ENCODE measurements at regions not wholly inside any gene's neighbourhood (a gene's known extent, or its start where the extent isn't known, plus 50 kb on each side); places are given as distances from the start of the nearest gene placed in this dataset.

DNA sequence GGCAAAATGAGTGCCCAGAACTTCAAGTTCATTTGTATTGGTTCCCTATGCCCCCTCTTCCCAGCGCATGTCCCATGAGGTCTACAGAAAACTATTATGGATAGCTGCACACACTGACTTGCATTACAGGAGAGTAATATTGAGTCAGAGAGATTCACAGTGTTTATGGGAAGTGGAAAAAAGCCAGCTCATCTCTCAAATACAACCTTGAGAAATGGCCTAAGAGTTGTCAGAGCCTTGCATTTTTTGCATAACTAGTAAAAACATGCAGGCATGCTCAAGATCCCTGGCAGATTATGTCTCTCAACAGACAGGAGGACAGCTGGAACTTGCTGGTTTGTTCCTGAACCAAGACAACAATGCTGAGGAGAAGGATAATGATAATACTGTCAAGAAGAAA, 1292.8 kb downstream of the DSC3 start:
- Histone ChIP-seq H3K27me3 (ENCODE audit: control insufficient read depth, extremely low read depth, insufficient read depth, low read length) (no peaks in the 10 kb centered on the region), H3K4me3 (ENCODE audit: control insufficient read depth in 2 of 3, extremely low read depth in 1 of 3, insufficient read depth in 2 of 3, low read depth in 1 of 3, low read length in 3 of 3) (no peak overlapping the region), H3K4me1 (ENCODE audit: control insufficient read depth, extremely low read depth, insufficient read depth, low read length) (no peaks in the 10 kb centered on the region), H3K79me2 (ENCODE audit: control insufficient read depth, insufficient read depth, low read length) (no peaks in the 10 kb centered on the region), H4K20me1 (ENCODE audit: control insufficient read depth, extremely low read depth, insufficient read depth, low read length) (no peaks in the 10 kb centered on the region), H3K9me3 (ENCODE audit: control insufficient read depth, low read depth, low read length) (no peaks in the 10 kb centered on the region), H3K36me3 (ENCODE audit: control insufficient read depth in 2 of 2, extremely low read depth in 1 of 2, insufficient read depth in 2 of 2, low read length in 2 of 2) (no peaks in the 10 kb centered on the region), H2AFZ (ENCODE audit: control insufficient read depth, low read length) (no peak overlapping the region), H3K9me1 (ENCODE audit: control insufficient read depth, extremely low read depth, insufficient read depth, low read length) (no peaks in the 10 kb centered on the region), H3K9ac (ENCODE audit: control insufficient read depth, extremely low read depth, insufficient read depth, low read length) (no peak overlapping the region), H3K27ac (ENCODE audit: control insufficient read depth, insufficient read depth, low read length) (no peak overlapping the region), H3K4me2 (ENCODE audit: control insufficient read depth, extremely low read depth, insufficient read depth, low read depth, low read length) (no peak overlapping the region)
- TF ChIP-seq, protein P1, sequence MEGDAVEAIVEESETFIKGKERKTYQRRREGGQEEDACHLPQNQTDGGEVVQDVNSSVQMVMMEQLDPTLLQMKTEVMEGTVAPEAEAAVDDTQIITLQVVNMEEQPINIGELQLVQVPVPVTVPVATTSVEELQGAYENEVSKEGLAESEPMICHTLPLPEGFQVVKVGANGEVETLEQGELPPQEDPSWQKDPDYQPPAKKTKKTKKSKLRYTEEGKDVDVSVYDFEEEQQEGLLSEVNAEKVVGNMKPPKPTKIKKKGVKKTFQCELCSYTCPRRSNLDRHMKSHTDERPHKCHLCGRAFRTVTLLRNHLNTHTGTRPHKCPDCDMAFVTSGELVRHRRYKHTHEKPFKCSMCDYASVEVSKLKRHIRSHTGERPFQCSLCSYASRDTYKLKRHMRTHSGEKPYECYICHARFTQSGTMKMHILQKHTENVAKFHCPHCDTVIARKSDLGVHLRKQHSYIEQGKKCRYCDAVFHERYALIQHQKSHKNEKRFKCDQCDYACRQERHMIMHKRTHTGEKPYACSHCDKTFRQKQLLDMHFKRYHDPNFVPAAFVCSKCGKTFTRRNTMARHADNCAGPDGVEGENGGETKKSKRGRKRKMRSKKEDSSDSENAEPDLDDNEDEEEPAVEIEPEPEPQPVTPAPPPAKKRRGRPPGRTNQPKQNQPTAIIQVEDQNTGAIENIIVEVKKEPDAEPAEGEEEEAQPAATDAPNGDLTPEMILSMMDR (optimal IDR thresholded peaks at IDR 0.05 in 1 of 3, IDR thresholded peaks at IDR 0.05 in 1 of 3, conservative IDR thresholded peaks at IDR 0.05 in 1 of 3; ENCODE audit: extremely low read depth in 1 of 3, insufficient read depth in 2 of 3, low read length in 3 of 3), result no peak
- no peak for TF ChIP-seq EZH2 (IDR thresholded peaks at IDR 0.05; ENCODE audit: low read length)
- no peak for DNase-seq (ENCODE audit: low read depth, low spot score)
- FAIRE-seq, result no peak
- dilution Hi-C loops (cut with MboI; ENCODE audit: extremely low pct_ligation_motif_present, low sequenced_read_pairs), result no loop called here

DNA sequence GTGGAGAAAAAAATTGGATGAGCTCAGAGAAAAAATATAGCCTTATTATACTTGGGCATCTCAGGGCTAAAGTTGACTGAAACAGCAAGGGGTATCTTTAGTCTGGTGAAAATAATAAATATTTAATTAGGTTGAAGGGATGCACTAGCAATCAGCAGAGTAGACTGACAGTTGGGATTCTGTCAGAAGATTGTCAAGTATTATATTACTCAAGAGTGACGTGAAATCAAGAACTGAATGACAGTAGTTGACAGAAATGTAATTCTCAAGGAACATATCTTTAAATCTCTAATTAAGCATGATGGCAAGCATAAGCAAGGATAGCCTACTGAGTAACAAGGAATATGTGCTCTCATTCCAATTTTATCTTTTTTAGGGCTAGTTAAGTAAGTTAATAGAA, 1301.1 kb downstream of the DSC3 start:
- Histone ChIP-seq H3K4me2 (ENCODE audit: control insufficient read depth, extremely low read depth, insufficient read depth, low read depth, low read length) (no peak overlapping the region), H3K36me3 (ENCODE audit: control insufficient read depth in 2 of 2, extremely low read depth in 1 of 2, insufficient read depth in 2 of 2, low read length in 2 of 2) (no peaks in the 10 kb centered on the region), H3K27ac (ENCODE audit: control insufficient read depth, insufficient read depth, low read length) (no peak overlapping the region), H3K9me3 (ENCODE audit: control insufficient read depth, low read depth, low read length) (no peaks in the 10 kb centered on the region), H3K9ac (ENCODE audit: control insufficient read depth, extremely low read depth, insufficient read depth, low read length) (no peak overlapping the region), H4K20me1 (ENCODE audit: control insufficient read depth, extremely low read depth, insufficient read depth, low read length) (no peaks in the 10 kb centered on the region), H3K27me3 (ENCODE audit: control insufficient read depth, extremely low read depth, insufficient read depth, low read length) (no peaks in the 10 kb centered on the region), H3K4me3 (ENCODE audit: control insufficient read depth in 2 of 3, extremely low read depth in 1 of 3, insufficient read depth in 2 of 3, low read depth in 1 of 3, low read length in 3 of 3) (no peak overlapping the region), H2AFZ (ENCODE audit: control insufficient read depth, low read length) (no peak overlapping the region), H3K9me1 (ENCODE audit: control insufficient read depth, extremely low read depth, insufficient read depth, low read length) (no peaks in the 10 kb centered on the region), H3K79me2 (ENCODE audit: control insufficient read depth, insufficient read depth, low read length) (no peaks in the 10 kb centered on the region), H3K4me1 (ENCODE audit: control insufficient read depth, extremely low read depth, insufficient read depth, low read length) (no peaks in the 10 kb centered on the region)
- no peak for DNase-seq (ENCODE audit: low read depth, low spot score)
- no peak for FAIRE-seq
- dilution Hi-C loops (cut with MboI; ENCODE audit: extremely low pct_ligation_motif_present, low sequenced_read_pairs), result no loop called here
- TF ChIP-seq, protein P1 (optimal IDR thresholded peaks at IDR 0.05 in 1 of 3, IDR thresholded peaks at IDR 0.05 in 1 of 3, conservative IDR thresholded peaks at IDR 0.05 in 1 of 3; ENCODE audit: extremely low read depth in 1 of 3, insufficient read depth in 2 of 3, low read length in 3 of 3), result no peak
- no peak for TF ChIP-seq EZH2 (IDR thresholded peaks at IDR 0.05; ENCODE audit: low read length)

Data from keratinocyte (primary cell).